Right lobe of liver (tissue), 6 donors: ENCODE measurements at regions not wholly inside any gene's neighbourhood (a gene's known extent, or its start where the extent isn't known, plus 50 kb on each side); places are given as distances from the start of the nearest gene placed in this dataset.

Experiments used
- ATAC-seq, 4 donors: fragments of 200-7000 bp; cut with Tn5 transposase; one replicate each; pipeline ENCODE4 v1.9.1; 2020; ENCODE audit warnings: mild to moderate bottlenecking in 4 of 4, moderate library complexity in 4 of 4
- DNase-seq, 3 donors: peaks; one replicate each; pipeline ENCODE4 v3.0.0-alpha.2; 2020
- H3K27ac ChIP-seq, 3 donors: fragments of 200-600 bp; one replicate each; pipeline ENCODE4 v1.8.0; 2022
- H3K27me3 ChIP-seq, 2 donors: fragments of 200-600 bp; one replicate each; pipeline ENCODE4 v1.8.0; 2022
- H3K36me3 ChIP-seq, 4 donors: fragments of 200-600 bp; sonication (generic) in 1 of 4; one replicate each; pipeline versions ENCODE4 v1.5.1 to v1.8.0; 2017 to 2022; ENCODE audit warnings: control low read depth in 1 of 4
- H3K4me1 ChIP-seq, 4 donors: fragments of 200-600 bp; sonication (generic) in 1 of 4; one replicate each; pipeline versions ENCODE4 v1.5.1 to v1.8.0; 2017 to 2022; ENCODE audit warnings: control low read depth in 1 of 4
- H3K4me3 ChIP-seq, 3 donors: fragments of 200-600 bp; one replicate each; pipeline ENCODE4 v1.8.0; 2022
- H3K9me3 ChIP-seq, 4 donors: fragments of 200-600 bp; sonication (generic) in 1 of 4; one replicate each; pipeline versions ENCODE4 v1.5.1 to v1.8.0; 2017 to 2022; ENCODE audit warnings: control low read depth in 1 of 4
- CTCF ChIP-seq, 4 donors: fragments of 200-600 bp in 3 of 4; fragments of 450-650 bp in 1 of 4; IDR thresholded peaks; one replicate each; pipeline versions ENCODE4 v1.5.1 to v1.8.0; 2016 to 2022; ENCODE audit warnings: antibody characterized with exemption in 4 of 4, mild to moderate bottlenecking in 2 of 4
- POLR2A ChIP-seq: fragments of 450-650 bp; IDR thresholded peaks from one replicate; pipeline ENCODE4 v1.6.1; 2017; ENCODE audit warnings: antibody characterized with exemption, mild to moderate bottlenecking
- WGBS: methylation state at CpG from one replicate; pipeline ENCODE4 v1.1.6; 2018; ENCODE audit warnings: low coverage, low lambda C conversion rate; ENCODE audit not compliant: insufficient coverage; ENCODE audit errors: missing lambda C conversion rate; 5-methylcytosine and 5-hydroxymethylcytosine counted together
- intact Hi-C, 2 donors: fragments of 100-400 bp; cut with DNase I; formaldehyde crosslinking; loops; one replicate each; pipeline versions ENCODE4 v1.11.2 to v1.14.1; 2022
- donor health status: DM: no; HTN: yes; CAD: no.
- donor health status: DM: no; HTN: no; CAD: no.
- donor health status: DM: no; HTN: no; CAD: no.
- donor health status: DM: no; HTN: yes; CAD: no.
- donor health status: DM: no; HTN: yes; CAD: no.

- intact Hi-C loops, result no loop called here
- no peak overlapping the region for H3K4me3 ChIP-seq
- H3K27ac ChIP-seq, result no peak overlapping the region
- no peaks in the 10 kb centered on the region for H3K27me3 ChIP-seq
- H3K9me3 ChIP-seq, result no peaks in the 10 kb centered on the region
- no peak for TF ChIP-seq POLR2A
- no peaks in the 10 kb centered on the region for H3K4me1 ChIP-seq
- 83% methylated on average over 2 of the region's 2 CpGs for WGBS
- DNase-seq (no peak), ATAC-seq (no peak)
- no peaks in the 10 kb centered on the region for H3K36me3 ChIP-seq
Observed at GRCh38 chr6:112938650-112939049, 591.5 kb downstream of the RFPL4B start.

GRCh38 chr6:112939563-112939962 lies 592.4 kb downstream of the RFPL4B start:
- Histone ChIP-seq H3K36me3 (no peaks in the 10 kb centered on the region), H3K4me3 (no peak overlapping the region), H3K9me3 (no peaks in the 10 kb centered on the region), H3K4me1 (no peaks in the 10 kb centered on the region), H3K27ac (no peak overlapping the region), H3K27me3 (no peaks in the 10 kb centered on the region)
- 87% methylated on average over 1 of the region's 1 CpG for WGBS
- intact Hi-C loops, result no loop called here
- ATAC-seq, result peak; percentile 11 to 41 (median 28)
- DNase-seq, result no peak
- TF ChIP-seq CTCF (IDR thresholded peaks at IDR 0.05) (no peak), POLR2A (no peak)

GRCh38 chr6:112941613-112942012 lies 594.5 kb downstream of the RFPL4B start:
- no peaks in the 10 kb centered on the region for H3K36me3 ChIP-seq
- ATAC-seq, result no peak
- no peaks in the 10 kb centered on the region for H3K4me1 ChIP-seq

GRCh38 chr6:112946051-112946450 lies 598.9 kb downstream of the RFPL4B start:
- Histone ChIP-seq H3K36me3 (no peaks in the 10 kb centered on the region), H3K9me3 (no peaks in the 10 kb centered on the region), H3K27me3 (no peaks in the 10 kb centered on the region), H3K27ac (no peak overlapping the region), H3K4me1 (no peaks in the 10 kb centered on the region), H3K4me3 (no peak overlapping the region)
- intact Hi-C loops, result no loop called here
- DNase-seq (no peak), ATAC-seq (no peak)
- WGBS, result 46% methylated on average over 3 of the region's 3 CpGs
- TF ChIP-seq POLR2A (no peak), CTCF (IDR thresholded peaks at IDR 0.05) (no peak)

More at GRCh38 chr6:112941613-112942012, 594.5 kb downstream of the RFPL4B start:
- TF ChIP-seq CTCF (IDR thresholded peaks at IDR 0.05) (no peak), POLR2A (no peak)
- intact Hi-C loops, result no loop called here
- DNase-seq, result no peak
- Histone ChIP-seq H3K27ac (no peak overlapping the region), H3K9me3 (no peaks in the 10 kb centered on the region), H3K4me3 (no peak overlapping the region), H3K27me3 (no peaks in the 10 kb centered on the region)

GRCh38 chr6:112947507-112947906 lies 600.4 kb downstream of the RFPL4B start:
- 54% methylated on average over 2 of the region's 2 CpGs for WGBS
- no peaks in the 10 kb centered on the region for H3K9me3 ChIP-seq
- TF ChIP-seq POLR2A, result no peak
- no peak for TF ChIP-seq CTCF (IDR thresholded peaks at IDR 0.05)
- DNase-seq (no peak), ATAC-seq (no peak)
- no peaks in the 10 kb centered on the region for H3K36me3 ChIP-seq
- no peak overlapping the region for H3K4me3 ChIP-seq
- intact Hi-C loops, result no loop called here
- H3K27ac ChIP-seq, result no peak overlapping the region
- H3K4me1 ChIP-seq, result no peaks in the 10 kb centered on the region
- H3K27me3 ChIP-seq, result no peaks in the 10 kb centered on the region
